Esophagus muscularis mucosa (tissue), 4 donors: ENCODE measurements at regions not wholly inside any gene's neighbourhood (a gene's known extent, or its start where the extent isn't known, plus 50 kb on each side); places are given as distances from the start of the nearest gene placed in this dataset.

ENCODE experiments used
- DNase-seq: peaks from one replicate; pipeline ENCODE4 v3.0.0-alpha.2; 2017; ENCODE audit errors: extremely low spot score
- H3K27ac ChIP-seq, 4 donors: fragments of 200-600 bp; sonication (generic); replicated peaks in 1 of 4; 1 replicate in 3 of 4; 2 replicates in 1 of 4; pipeline ENCODE4 v1.5.1; 2016 to 2019; ENCODE audit warnings: mild to moderate bottlenecking in 1 of 4
- H3K27me3 ChIP-seq, 4 donors: fragments of 200-600 bp; sonication (generic); one replicate each; pipeline versions ENCODE4 v1.5.1 to v1.6.0; 2016 to 2019
- H3K36me3 ChIP-seq, 4 donors: fragments of 200-600 bp; sonication (generic); one replicate each; pipeline ENCODE4 v1.5.1; 2016 to 2019
- H3K4me1 ChIP-seq, 4 donors: fragments of 200-600 bp; sonication (generic); one replicate each; pipeline ENCODE4 v1.5.1; 2016 to 2019
- H3K4me3 ChIP-seq, 4 donors: fragments of 200-600 bp; sonication (generic); 1 replicate in 2 of 4; 2 replicates in 2 of 4; pipeline ENCODE4 v1.5.1; 2016 to 2019; ENCODE audit warnings: mild to moderate bottlenecking in 4 of 4, moderate library complexity in 1 of 4
- H3K9me3 ChIP-seq, 4 donors: fragments of 200-600 bp; sonication (generic); 1 replicate in 3 of 4; 2 replicates in 1 of 4; pipeline ENCODE4 v1.5.1; 2016 to 2019
- EP300 ChIP-seq: sonication (generic); formaldehyde crosslinking; IDR thresholded peaks from one replicate; pipeline ENCODE4 v1.6.1; 2017; ENCODE audit warnings: antibody characterized with exemption
- POLR2A ChIP-seq: fragments of 450-650 bp; IDR thresholded peaks from one replicate; pipeline ENCODE4 v1.6.1; 2017; ENCODE audit warnings: antibody characterized with exemption, moderate library complexity, mild to moderate bottlenecking, low read depth
- POLR2AphosphoS5 ChIP-seq, 2 donors: sonication (generic); formaldehyde crosslinking; IDR thresholded peaks; one replicate each; pipeline ENCODE4 v1.6.1; 2017; ENCODE audit warnings: antibody characterized with exemption in 2 of 2
- WGBS: methylation state at CpG from one replicate; pipeline ENCODE4 v1.1.5; 2018; 5-methylcytosine and 5-hydroxymethylcytosine counted together
- intact Hi-C: fragments of 100-400 bp; cut with DNase I; formaldehyde crosslinking; loops from one replicate; pipeline ENCODE4 v1.15.1; 2023
- TF ChIP-seq, protein P1 (sequence below), 3 experiments: fragments of 200-600 bp in 2 of 3; fragments of 450-650 bp in 1 of 3; sonication (generic) in 2 of 3; IDR thresholded peaks; one replicate each; pipeline ENCODE4 v1.5.1; 2017 to 2019; ENCODE audit warnings: antibody characterized with exemption in 3 of 3, mild to moderate bottlenecking in 2 of 3, moderate library complexity in 1 of 3

DNA sequence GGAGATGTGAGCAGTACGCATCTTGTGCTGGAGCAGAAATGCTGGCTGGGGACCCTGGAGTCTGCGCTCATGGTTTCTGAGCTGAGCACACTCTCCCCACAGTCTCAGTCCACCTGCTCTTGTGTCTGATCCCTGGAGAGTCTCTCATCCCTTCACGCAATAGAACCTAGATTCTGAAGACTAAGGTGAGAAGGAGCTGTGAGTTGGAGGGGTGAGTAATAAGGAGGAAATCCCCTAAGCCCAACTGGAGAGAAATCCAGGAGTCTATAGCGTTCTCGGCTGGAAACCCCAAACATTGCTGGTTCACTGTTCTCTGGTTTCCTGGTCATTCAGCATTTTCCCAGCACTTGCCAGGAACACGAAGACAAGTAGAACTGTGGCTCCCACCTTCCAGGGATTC is 68.3 kb upstream of the SMNDC1 start:
- DNase-seq = no peak
- Histone ChIP-seq H3K9me3 (no peaks in the 10 kb centered on the region), H3K27me3 (no peaks in the 10 kb centered on the region), H3K4me1 (peaks cover 0 to 6% (median 2%) of the 10 kb centered on the region in 4 donors), H3K4me3 (no peak overlapping the region), H3K36me3 (no peaks in the 10 kb centered on the region), H3K27ac (no peak overlapping the region)
- WGBS = 78% methylated on average over 6 of the region's 6 CpGs
- intact Hi-C loops = no loop called here
- TF ChIP-seq POLR2AphosphoS5 (IDR thresholded peaks at IDR 0.05) (no peak), EP300 (no peak), POLR2A (no peak)
- TF ChIP-seq, protein P1, sequence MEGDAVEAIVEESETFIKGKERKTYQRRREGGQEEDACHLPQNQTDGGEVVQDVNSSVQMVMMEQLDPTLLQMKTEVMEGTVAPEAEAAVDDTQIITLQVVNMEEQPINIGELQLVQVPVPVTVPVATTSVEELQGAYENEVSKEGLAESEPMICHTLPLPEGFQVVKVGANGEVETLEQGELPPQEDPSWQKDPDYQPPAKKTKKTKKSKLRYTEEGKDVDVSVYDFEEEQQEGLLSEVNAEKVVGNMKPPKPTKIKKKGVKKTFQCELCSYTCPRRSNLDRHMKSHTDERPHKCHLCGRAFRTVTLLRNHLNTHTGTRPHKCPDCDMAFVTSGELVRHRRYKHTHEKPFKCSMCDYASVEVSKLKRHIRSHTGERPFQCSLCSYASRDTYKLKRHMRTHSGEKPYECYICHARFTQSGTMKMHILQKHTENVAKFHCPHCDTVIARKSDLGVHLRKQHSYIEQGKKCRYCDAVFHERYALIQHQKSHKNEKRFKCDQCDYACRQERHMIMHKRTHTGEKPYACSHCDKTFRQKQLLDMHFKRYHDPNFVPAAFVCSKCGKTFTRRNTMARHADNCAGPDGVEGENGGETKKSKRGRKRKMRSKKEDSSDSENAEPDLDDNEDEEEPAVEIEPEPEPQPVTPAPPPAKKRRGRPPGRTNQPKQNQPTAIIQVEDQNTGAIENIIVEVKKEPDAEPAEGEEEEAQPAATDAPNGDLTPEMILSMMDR (IDR thresholded peaks at IDR 0.05) = no peak

DNA sequence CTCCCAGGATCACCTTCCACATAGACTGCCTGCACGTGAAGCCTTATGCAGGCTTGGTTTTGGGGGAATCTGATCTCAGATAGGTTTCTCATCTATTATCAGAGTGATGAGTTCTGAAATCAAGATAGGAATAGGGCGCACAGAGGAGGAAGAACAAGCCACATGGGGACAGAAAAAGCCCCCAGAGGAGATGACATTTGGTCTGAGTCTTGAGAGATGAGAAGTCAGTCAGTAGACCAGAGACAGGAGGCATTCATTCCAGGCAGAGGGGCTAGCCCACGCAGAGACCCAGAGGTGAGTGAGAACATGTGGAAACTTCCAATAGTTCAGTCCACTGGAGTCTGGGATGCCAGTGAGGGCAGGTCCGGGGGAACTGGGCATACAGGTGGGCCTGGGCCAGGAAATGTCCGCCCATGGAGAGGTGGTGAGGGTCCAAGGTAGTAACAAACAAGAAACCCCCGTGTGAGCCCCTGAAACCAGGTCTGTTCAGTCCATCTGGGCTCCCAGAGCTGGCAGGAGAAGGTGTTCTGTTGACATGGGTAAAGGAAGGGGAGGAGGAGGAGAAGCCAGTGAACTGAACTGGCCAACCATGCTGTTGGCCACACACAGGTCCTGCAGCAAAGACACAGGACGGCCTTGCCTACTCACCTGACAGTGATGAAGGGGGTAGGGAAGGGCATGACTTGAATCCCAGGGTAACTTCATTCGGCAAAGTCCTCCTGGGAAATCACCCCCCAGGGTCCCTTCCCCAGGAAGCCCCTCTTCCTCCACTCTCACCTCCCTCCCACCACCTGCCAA is 69.3 kb upstream of the SMNDC1 start:
- H3K36me3 ChIP-seq = no peaks in the 10 kb centered on the region
- H3K9me3 ChIP-seq = no peaks in the 10 kb centered on the region
- peaks cover 0 to 6% (median 2%) of the 10 kb centered on the region in 4 donors for H3K4me1 ChIP-seq
- H3K27me3 ChIP-seq = no peaks in the 10 kb centered on the region
- TF ChIP-seq, protein P1 (IDR thresholded peaks at IDR 0.05) = no peak
- no peak for TF ChIP-seq POLR2A
- TF ChIP-seq EP300 = no peak
- no peak for TF ChIP-seq POLR2AphosphoS5 (IDR thresholded peaks at IDR 0.05)
- intact Hi-C loops = no loop called here
- no peak for DNase-seq
- H3K4me3 ChIP-seq = no peak overlapping the region
- H3K27ac ChIP-seq = no peak overlapping the region
- WGBS = 93% methylated on average over 8 of the region's 8 CpGs

DNA sequence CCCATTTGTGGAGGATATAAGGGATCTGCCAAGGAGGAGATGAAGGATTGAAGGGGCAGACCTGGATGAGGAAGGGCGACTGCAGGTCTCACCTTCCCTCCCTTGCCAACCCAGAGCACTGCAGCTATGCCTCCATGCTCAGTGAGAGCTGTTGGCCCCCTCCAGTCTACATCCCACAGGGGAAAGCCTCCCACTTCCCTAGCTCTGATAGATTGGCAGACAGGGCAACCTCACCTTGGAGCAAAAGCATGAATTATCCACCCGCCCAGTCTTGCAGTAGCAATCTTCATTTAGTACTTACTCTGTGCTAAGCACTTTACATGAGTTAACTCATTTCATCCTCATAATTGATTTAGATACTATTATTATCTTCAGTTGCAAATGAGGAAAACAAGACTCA is 70.4 kb upstream of the SMNDC1 start:
- Histone ChIP-seq H3K4me3 (no peak overlapping the region), H3K4me1 (peaks cover 0 to 6% (median 2%) of the 10 kb centered on the region in 4 donors), H3K27ac (no peak overlapping the region), H3K36me3 (no peaks in the 10 kb centered on the region), H3K27me3 (no peaks in the 10 kb centered on the region), H3K9me3 (no peaks in the 10 kb centered on the region)
- TF ChIP-seq POLR2AphosphoS5 (IDR thresholded peaks at IDR 0.05) (no peak), POLR2A (no peak)
- no peak for DNase-seq
- intact Hi-C loops = no loop called here
- 98% methylated on average over 2 of the region's 2 CpGs for WGBS

DNA sequence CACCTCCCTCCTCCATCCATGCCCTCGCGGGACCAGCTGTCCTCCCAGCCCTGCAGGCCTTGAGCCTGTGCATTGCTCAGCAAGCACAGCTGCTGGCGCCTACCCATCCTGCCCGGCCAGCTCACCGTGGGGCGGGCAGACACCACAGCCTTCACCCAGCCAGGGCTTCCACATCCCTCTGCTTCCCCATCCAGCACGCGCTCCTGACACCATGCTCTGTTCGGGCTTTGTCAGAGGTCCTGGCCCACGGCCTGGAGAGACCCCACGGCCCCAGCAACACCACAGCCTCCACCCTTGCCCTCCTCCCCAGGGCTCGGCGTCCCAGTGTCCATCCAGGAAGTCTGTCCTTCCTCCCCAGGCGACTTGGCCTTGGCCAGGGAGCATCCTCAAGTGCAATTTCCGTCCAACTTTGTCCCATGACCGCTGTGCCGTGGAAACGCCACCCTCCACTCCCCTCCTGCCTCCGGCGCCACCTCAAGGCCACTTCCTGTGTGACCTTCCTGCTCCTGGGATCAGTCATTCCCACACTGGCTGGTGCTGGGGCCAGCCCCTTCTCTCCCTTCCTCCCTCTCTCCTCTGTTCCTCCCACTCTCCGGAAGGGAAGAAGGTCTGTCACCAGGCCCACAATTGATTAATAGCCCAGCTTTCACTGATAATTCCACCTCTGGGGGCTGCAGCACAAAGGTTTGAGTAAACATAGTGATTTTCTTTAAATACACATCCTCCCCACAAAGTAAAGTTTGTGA is 71.5 kb upstream of the SMNDC1 start:
- H3K4me3 ChIP-seq = no peak overlapping the region
- intact Hi-C loops = no loop called here
- no peak overlapping the region for H3K27ac ChIP-seq
- no peaks in the 10 kb centered on the region for H3K27me3 ChIP-seq
- H3K9me3 ChIP-seq = no peaks in the 10 kb centered on the region
- TF ChIP-seq POLR2A = no peak
- TF ChIP-seq POLR2AphosphoS5 (IDR thresholded peaks at IDR 0.05) = no peak
- TF ChIP-seq EP300 = no peak
- TF ChIP-seq, protein P1 (IDR thresholded peaks at IDR 0.05) = no peak
- no peaks in the 10 kb centered on the region for H3K36me3 ChIP-seq
- H3K4me1 ChIP-seq = peaks cover 0 to 6% (median 2%) of the 10 kb centered on the region in 4 donors
- 64% methylated on average over 21 of the region's 21 CpGs for WGBS
- no peak for DNase-seq

DNA sequence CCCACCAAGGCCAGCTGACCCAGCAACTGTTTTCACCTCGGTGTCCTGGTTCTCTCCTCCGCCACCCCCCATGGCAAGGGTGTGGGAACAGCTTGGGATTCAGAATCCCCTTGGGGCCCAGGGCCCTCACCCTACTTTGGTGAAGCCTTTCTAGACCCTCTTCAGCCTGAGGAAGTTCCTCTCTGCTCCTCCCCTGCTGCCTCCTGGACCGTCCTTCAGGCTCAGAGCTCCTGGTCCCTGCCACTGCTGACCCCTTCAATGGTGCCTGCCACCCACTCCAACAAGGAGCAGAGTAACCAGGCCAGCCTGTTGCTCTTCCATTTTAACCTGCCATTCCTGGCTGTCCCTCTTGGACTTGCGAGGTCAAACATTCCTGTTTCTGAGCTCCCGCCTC is 72.0 kb upstream of the SMNDC1 start:
- Histone ChIP-seq H3K4me1 (peaks cover 0 to 6% (median 2%) of the 10 kb centered on the region in 4 donors), H3K27me3 (no peaks in the 10 kb centered on the region), H3K9me3 (no peaks in the 10 kb centered on the region), H3K4me3 (no peak overlapping the region), H3K36me3 (no peaks in the 10 kb centered on the region), H3K27ac (no peak overlapping the region)
- DNase-seq = no peak
- TF ChIP-seq POLR2AphosphoS5 (IDR thresholded peaks at IDR 0.05) = no peak
- TF ChIP-seq, protein P1 (IDR thresholded peaks at IDR 0.05) = no peak
- TF ChIP-seq POLR2A = no peak
- no peak for TF ChIP-seq EP300
- intact Hi-C loops = no loop called here
- WGBS = 82% methylated on average over 5 of the region's 5 CpGs
